DMS53 (cell line): ENCODE measurements at regions not wholly inside any gene's neighbourhood (a gene's known extent, or its start where the extent isn't known, plus 50 kb on each side); places are given as distances from the start of the nearest gene placed in this dataset.
"Not testable (repeated sequence)": the region's sequence is repeated elsewhere in the genome, so short reads cannot be mapped to it uniquely, and the experiment has no call there.

Experiments
- DNase-seq: peaks from one replicate; lab custom pipeline; 2025; lab: John Stamatoyannopoulos, UW

GRCh38 chr6:139882977-139883728, 508.7 kb upstream of the CITED2 start:
- DNase-seq, result no peak

DNA sequence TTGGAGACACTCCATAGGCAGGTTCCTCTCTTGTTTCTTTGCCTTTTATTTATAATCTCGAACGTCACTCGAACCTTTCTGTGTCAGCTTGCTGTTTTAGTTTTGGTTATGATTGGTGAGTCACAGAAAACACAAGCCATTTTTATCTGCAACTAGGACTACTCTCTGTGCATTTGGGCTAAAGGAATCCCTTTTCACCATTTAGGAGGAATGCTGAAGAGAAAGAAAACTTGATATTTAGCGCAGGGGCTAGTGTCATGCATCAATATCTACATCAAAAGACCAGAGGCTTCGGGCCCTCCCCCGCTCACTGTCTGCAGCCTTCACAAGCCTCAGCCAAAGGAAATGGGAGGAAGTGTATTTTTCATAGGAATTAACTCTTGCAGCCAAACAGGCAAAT, 507.8 kb upstream of the CITED2 start:
- DNase-seq, result no peak

GRCh38 chr6:139881728-139882211, 507.3 kb upstream of the CITED2 start:
- DNase-seq, result peak; percentile 63

DNA sequence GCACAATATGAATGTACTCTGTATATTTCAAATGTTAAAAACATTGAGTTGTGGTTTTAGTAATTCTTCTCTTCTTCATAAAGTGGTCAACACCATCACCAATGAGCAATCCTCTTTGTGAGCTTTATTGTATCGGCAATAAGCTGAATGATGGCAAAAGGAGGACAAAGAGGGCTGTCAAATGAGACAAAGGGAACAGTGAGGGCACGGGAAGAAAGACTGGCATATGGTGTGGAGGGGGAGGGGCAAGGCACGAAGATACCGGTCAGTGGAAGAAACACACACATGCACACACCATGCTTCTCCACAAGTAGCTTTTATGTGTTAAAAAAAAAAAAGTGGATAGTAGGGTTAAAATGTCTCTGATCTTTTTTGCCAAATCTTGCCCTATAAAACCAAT, 506.8 kb upstream of the CITED2 start:
- peak; percentile 11 for DNase-seq

GRCh38 chr6:139879823-139880356, 505.4 kb upstream of the CITED2 start:
- no peak for DNase-seq

DNA sequence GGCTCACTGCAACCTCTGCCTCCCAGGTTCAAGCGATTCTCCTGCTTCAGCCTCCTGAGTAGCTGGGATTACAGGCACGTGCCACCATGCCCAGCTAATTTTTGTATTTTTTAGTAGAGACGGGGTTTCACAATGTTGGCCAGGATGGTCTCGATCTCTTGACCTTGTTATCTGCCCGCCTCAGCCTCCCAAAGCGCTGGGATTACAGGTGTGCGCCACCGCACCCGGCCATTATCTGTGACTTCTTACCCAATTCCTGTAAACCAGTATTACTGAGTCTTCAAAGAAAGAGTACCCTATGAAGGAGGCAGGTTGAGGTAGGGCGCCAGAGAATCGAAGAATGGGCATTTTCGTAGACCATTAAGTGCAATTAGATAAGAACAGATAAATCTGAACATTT, 504.8 kb upstream of the CITED2 start:
- DNase-seq, result not testable (repeated sequence)

DNA sequence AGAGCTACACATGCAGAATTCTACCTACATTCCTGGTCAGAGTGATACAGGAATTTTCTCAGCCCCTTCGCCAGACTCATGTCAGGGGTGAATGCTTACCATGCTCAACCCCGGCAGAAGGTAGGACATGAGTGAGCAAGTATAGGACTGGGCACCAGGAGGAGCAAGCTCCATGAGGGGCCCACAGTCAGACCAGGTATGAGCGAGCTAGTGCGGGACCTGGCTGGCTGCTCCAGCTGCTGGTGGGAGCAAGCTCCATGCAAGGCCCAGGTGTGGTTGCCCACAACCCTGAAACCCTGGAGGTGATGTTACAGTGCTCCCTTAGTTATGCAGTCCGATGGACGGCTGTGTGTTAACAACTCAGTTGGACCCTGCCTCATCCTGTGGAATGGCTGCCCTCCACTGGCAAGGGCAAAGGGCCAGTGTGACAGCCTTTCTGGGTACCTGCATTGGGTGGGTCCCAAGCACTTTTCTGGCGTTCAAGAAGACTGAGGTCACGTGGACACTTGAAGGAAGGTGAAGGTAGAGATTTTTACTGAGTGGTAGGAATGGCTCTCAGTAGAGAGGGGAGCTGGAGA, 503.5 kb upstream of the CITED2 start:
- no peak for DNase-seq

DNA sequence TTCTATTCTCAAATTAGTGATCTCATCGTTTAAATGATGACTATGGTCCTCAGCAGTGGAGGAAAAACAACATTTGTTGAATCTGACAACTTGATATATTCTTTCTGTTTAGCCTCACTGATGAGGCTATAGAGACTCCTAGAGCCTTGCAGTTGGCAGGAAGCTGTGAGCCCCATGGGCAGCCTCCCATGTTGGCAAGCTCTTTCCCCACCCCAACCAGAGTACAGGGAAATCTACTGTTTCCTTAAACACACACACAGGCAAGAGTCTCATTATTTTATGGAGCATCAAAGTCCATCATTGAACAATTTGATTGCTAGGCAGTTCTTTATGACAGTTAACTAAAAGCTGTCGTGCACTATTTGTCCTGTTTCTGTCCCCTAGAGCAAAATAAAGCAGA, 498.2 kb upstream of the CITED2 start:
- DNase-seq, result no peak

DNA sequence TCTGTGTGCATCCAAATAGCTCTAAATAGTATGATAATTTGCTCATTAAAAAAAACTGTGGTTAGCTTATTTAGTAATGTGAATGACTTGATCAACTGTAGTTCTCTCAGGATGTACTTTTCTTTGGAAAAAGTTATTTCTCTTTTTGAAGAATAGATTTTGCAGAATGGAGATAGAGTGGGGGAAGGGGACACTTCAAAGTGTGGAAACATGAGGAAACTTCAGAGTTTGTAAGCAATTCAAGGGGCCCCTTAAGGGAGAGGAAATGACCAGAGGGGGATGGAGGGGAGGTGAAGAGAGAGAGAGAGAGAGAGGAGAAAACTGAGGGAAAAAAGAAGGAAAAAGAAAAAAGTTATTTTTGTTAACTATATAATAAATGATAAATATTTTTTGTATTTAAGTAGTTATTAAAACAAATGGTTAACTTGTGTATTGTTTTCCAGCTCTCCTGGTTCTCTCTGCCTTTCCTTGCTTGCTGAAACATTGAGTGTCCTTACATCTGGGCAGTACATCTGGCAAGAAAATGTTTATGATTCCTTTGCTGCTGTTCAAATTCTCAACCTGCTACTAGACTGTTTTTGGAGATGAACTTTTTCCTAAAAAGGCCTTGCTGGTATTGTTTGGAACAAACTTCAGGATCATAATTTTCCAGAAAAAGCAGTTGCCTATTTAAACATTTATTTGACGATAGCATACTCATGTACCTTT, 497.5 kb upstream of the CITED2 start:
- no peak for DNase-seq

DNA sequence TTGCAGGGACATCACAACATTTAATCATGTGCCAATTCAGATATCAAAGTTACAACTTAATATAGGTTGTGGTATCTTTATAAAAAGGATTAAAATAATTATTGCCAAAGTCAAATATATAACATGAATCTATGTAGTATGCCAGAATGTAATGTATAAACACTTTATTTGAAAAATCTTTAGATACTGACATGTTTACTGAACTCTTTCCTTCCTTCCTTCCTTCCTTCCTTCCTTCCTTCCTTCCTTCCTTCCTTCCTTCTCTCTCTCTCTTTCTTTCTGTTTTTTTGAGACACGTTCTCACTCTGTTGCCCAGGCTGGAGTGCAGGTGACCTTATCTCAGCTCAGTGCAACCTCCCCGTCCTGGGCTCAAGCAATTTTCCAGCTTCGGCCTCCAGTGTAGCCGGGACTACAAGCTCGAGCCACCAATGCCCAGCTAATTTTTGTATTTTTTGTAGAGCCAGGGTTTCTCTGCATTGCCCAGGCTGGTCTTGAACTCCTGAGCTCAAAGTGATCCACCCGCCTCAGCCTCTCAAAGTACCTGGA, 496.8 kb upstream of the CITED2 start:
- DNase-seq, result no peak

- no peak for DNase-seq
Observed at GRCh38 chr6:139868576-139868975, 494.1 kb upstream of the CITED2 start.

DNA sequence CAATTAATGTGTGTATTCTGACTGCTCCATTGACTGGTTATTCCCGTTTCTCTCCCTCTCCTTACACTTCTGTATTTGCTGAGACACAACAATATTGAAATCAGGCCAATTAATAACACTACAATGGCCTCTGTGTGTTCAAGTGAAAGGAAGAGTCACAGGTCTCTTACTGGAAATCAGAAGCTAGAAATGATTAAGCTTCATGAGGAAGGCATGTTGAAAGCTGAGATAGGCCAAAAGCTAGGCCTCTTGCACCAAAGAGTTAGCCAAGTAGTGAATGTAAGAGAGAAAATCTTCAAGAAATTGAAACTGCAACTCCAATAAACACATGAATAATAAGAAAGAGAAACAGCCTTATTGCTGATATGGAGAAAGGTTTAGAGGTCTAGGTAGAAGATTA, 489.5 kb upstream of the CITED2 start:
- DNase-seq, result no peak

- DNase-seq, result no peak
Observed at GRCh38 chr6:139863346-139863745, 488.9 kb upstream of the CITED2 start.

DNA sequence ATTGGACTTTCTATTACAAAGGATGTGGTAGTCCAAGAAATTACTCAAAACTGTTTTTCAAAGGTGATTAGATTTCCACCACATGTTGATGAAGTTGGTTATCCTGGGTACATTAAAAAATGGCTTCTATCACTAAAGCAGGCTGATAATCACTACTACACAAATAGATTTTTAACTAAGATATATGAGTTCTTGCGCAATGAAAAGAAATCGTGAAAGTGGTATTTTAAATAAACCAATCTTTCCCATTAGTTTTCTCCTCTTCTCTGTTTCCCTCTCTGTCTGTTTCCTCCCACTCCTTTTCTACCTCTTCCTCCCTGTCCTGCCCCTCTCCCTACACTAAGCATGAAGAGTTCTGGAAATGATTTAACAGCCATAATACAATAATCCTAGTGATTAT, 487.9 kb upstream of the CITED2 start:
- no peak for DNase-seq

DNA sequence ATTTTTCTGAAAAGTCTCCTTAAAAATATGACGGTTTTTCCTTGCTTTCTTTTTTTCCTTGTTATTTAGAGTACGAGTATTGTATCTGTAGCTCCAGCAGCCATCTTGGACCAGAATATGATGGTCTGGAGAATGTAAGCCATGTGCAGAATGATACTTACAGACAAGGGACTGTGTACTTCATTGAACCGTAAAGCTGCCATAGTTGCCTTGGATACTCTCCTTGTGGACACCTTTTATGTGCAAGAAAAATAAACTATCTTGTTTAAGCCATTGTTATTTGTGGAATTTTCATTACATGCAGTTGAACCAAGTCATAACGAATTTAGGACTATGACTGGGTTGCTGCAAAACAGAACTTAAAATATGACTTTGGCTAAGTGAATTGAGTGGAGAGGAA, 485.8 kb upstream of the CITED2 start:
- DNase-seq, result peak; percentile 32

DNA sequence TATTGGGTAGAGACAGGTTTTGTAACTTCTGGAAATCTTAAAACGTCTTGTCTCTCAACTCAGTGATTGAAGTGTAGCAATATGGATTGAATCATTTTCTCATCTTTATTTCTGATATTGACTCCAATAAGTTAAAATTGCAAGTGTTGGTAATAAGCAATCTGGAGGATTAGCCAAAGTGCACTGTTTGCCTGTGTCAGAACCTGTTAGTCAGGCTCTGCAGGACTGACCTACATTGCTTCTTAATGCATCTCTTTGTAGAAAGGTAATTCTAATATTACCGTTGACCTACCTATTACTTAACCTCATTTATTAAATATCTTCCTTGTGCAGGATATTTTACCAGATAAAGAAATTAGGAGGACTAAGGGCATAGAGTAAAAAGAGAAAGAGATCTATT, 484.0 kb upstream of the CITED2 start:
- DNase-seq, result peak; percentile 70

DNA sequence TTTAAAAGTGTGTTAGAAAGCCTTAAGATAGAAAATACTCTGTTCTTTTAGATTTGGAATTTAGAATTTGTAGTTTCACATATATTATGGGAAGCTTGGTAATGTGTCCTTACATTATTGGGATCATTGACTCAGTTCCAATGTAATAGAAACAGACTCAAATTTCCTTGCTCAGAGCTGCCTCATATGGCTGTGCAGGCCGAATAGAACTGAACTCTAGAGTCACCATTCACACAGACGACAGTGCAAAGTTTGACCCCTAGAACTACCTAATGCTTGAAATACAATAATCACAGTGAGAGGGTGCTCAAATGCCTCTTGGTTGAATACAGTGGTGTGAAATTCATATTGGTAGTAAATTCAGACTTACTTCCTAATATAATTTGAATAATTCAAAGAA, 482.7 kb upstream of the CITED2 start:
- no peak for DNase-seq

GRCh38 chr6:139856562-139856961, 482.1 kb upstream of the CITED2 start:
- DNase-seq, result no peak

DNA sequence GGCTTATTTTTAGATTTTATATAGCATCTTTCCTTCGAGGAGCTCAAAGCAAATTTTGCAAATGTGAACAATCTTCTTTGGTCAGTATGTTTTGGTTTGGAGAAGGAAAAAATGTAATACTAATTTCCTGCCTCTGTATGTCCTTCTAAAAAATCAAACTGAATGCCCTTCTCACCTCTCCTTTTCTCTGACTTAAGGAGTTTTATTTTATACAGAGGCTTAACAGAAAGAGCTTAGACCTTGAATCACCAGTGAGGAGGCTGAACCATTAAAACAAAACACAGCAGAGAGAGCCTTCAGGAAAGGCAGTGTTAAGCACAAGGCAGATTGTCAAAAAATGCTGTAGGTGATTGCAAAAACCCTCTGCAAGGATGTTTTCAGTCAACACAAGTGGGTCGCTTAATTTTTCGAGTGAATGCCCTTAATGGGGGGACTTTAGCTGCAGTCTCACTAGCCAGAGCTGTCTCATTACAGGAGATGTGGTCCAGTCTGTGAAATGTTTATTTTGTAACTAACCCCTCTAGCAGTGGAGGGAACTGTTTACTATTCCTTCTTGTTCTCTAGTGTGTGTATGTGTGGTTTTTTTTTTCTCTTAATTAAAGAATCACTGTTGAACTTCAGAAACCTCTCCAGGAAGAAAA, 481.3 kb upstream of the CITED2 start:
- peak; percentile 52 for DNase-seq

- DNase-seq, result no peak
Observed at GRCh38 chr6:139853302-139853992, 479.0 kb upstream of the CITED2 start.

GRCh38 chr6:139852488-139853140, 478.2 kb upstream of the CITED2 start:
- no peak for DNase-seq
